ENCODE measurements at regions not wholly inside any gene's neighbourhood (a gene's known extent, or its start where the extent isn't known, plus 50 kb on each side); places are given as distances from the start of the nearest gene placed in this dataset.

- no peak for TF ChIP-seq EZH2 (IDR thresholded peaks at IDR 0.05; ENCODE audit: borderline replicate concordance, low read depth, low read length, severe bottlenecking)
- no peak for TF ChIP-seq CTCF (IDR thresholded peaks at IDR 0.05; ENCODE audit: borderline replicate concordance, extremely low read depth, low read length, poor library complexity, severe bottlenecking)
Measured at GRCh38 chr14:27148143-27148542, 550.3 kb upstream of the NOVA1 start.
